NCI-H82 treated with DMSO at 0.1 percent for 48 hours (cell line): ENCODE measurements at regions not wholly inside any gene's neighbourhood (a gene's known extent, or its start where the extent isn't known, plus 50 kb on each side); places are given as distances from the start of the nearest gene placed in this dataset.

Source experiments
- DNase-seq: peaks from one replicate; lab custom pipeline; 2025; ENCODE audit not compliant: unreplicated experiment; lab: John Stamatoyannopoulos, UW

- DNase-seq = no peak
Observed at GRCh38 chr4:41487868-41488440, 50.0 kb upstream of the LIMCH1 start.
